Endothelial cell of hepatic sinusoid (primary cell): ENCODE measurements at regions not wholly inside any gene's neighbourhood (a gene's known extent, or its start where the extent isn't known, plus 50 kb on each side); places are given as distances from the start of the nearest gene placed in this dataset.
"Not testable (repeated sequence)": the region's sequence is repeated elsewhere in the genome, so short reads cannot be mapped to it uniquely, and the experiment has no call there.

ENCODE experiments used
- in situ Hi-C: cut with HindIII; loops from 2 replicates; pipeline ENCODE4 v1.10.0; 2017; ENCODE audit warnings: low sequenced_read_pairs

GRCh38 chr5:67836496-67836895, 379.1 kb upstream of the PIK3R1 start:
- in situ Hi-C loops = not testable (repeated sequence)

- in situ Hi-C loops = no loop called here
Observed at GRCh38 chr5:67831048-67831447, 384.5 kb upstream of the PIK3R1 start.

- in situ Hi-C loops = no loop called here
Observed at GRCh38 chr5:67827541-67827940, 388.0 kb upstream of the PIK3R1 start.

GRCh38 chr5:67824852-67825251, 390.7 kb upstream of the PIK3R1 start:
- in situ Hi-C loops = no loop called here

GRCh38 chr5:67817652-67818051, 397.9 kb upstream of the PIK3R1 start:
- in situ Hi-C loops = no loop called here

- in situ Hi-C loops = no loop called here
Observed at GRCh38 chr5:67816456-67816855, 399.1 kb upstream of the PIK3R1 start.

- in situ Hi-C loops = no loop called here
Observed at GRCh38 chr5:67815455-67816391, 399.8 kb upstream of the PIK3R1 start.

GRCh38 chr5:67814569-67815311, 400.8 kb upstream of the PIK3R1 start:
- in situ Hi-C loops = no loop called here

- in situ Hi-C loops = no loop called here
Observed at GRCh38 chr5:67813877-67814539, 401.5 kb upstream of the PIK3R1 start.

- in situ Hi-C loops = no loop called here
Observed at GRCh38 chr5:67809589-67809988, 406.0 kb upstream of the PIK3R1 start.

- in situ Hi-C loops = no loop called here
Observed at GRCh38 chr5:67808340-67808739, 407.2 kb upstream of the PIK3R1 start.

- in situ Hi-C loops = no loop called here
Observed at GRCh38 chr5:67807439-67807888, 408.1 kb upstream of the PIK3R1 start.

- in situ Hi-C loops = no loop called here
Observed at GRCh38 chr5:67806654-67807438, 408.7 kb upstream of the PIK3R1 start.

GRCh38 chr5:67805666-67806348, 409.7 kb upstream of the PIK3R1 start:
- in situ Hi-C loops = no loop called here

- in situ Hi-C loops = no loop called here
Observed at GRCh38 chr5:67802766-67803165, 412.8 kb upstream of the PIK3R1 start.

GRCh38 chr5:67799732-67800234, 415.8 kb upstream of the PIK3R1 start:
- in situ Hi-C loops = no loop called here

GRCh38 chr5:67798470-67798869, 417.1 kb upstream of the PIK3R1 start:
- in situ Hi-C loops = not testable (repeated sequence)

GRCh38 chr5:67795781-67796477, 419.6 kb upstream of the PIK3R1 start:
- in situ Hi-C loops = no loop called here

GRCh38 chr5:67793966-67794365, 421.6 kb upstream of the PIK3R1 start:
- in situ Hi-C loops = no loop called here
